ENCODE measurements at regions not wholly inside any gene's neighbourhood (a gene's known extent, or its start where the extent isn't known, plus 50 kb on each side); places are given as distances from the start of the nearest gene placed in this dataset.

DNA sequence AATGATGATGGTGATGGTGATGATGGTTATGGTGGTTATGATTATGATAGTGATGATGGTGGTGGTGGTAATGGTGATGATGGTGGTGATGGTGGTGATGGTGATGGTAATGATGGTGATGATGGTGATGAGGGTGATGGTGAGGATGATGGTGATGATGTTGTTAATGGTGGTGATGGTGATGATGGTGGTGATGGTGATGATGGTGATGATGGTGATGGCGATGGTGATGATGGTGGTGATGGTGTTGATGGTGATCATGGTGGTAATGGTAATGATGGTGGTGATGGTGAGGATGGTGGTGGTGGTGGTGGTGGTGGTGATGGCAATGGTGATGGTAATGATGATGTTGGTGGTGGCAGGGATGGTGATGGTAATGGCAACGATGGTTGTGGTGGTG lies 1222.5 kb downstream of the BRD1 start:
- H3K4me1 ChIP-seq, result no peaks in the 10 kb centered on the region
- peaks cover 0 to 25% (median 0%) of the 10 kb centered on the region in 8 donors for H3K9me3 ChIP-seq
- H3K36me3 ChIP-seq, result no peaks in the 10 kb centered on the region
- H3K4me3 ChIP-seq, result no peak overlapping the region
- no peaks in the 10 kb centered on the region for H3K27me3 ChIP-seq (replicated peaks in 1 of 7)
- WGBS, 5 donors, result 86 to 95% (median 89%) methylated on average over 2 of the region's 2 CpGs
- DNase-seq, result no peak
- TF ChIP-seq POLR2AphosphoS5 (IDR thresholded peaks at IDR 0.05) (no peak), POLR2A (IDR thresholded peaks at IDR 0.05) (no peak), CTCF (IDR thresholded peaks at IDR 0.05 in 8 of 11, conservative IDR thresholded peaks at IDR 0.05 in 3 of 11) (no peak)
- H3K27ac ChIP-seq, result no peak overlapping the region
- intact Hi-C loops (cut with DNase I; ENCODE audit: low total_unique reads), result no loop called here

- peaks cover 0 to 30% (median 5%) of the 10 kb centered on the region in 8 donors for H3K9me3 ChIP-seq
- no peak overlapping the region for H3K4me3 ChIP-seq
- TF ChIP-seq CTCF (IDR thresholded peaks at IDR 0.05 in 8 of 11, conservative IDR thresholded peaks at IDR 0.05 in 3 of 11) (no peak), POLR2A (IDR thresholded peaks at IDR 0.05) (no peak), POLR2AphosphoS5 (IDR thresholded peaks at IDR 0.05) (no peak)
- H3K27ac ChIP-seq, result no peak overlapping the region
- 87 to 93% (median 89%) methylated on average over 14 to 18 of the region's 18 CpGs for WGBS, 5 donors
- no peak for DNase-seq
- H3K36me3 ChIP-seq, result no peaks in the 10 kb centered on the region
- no peaks in the 10 kb centered on the region for H3K27me3 ChIP-seq (replicated peaks in 1 of 7)
- H3K4me1 ChIP-seq, result no peaks in the 10 kb centered on the region
- intact Hi-C loops (cut with DNase I; ENCODE audit: low total_unique reads), result no loop called here
Measured at GRCh38 chr22:48603621-48604320, 1223.9 kb downstream of the BRD1 start.

GRCh38 chr22:48602805-48603518 lies 1224.7 kb downstream of the BRD1 start:
- Histone ChIP-seq H3K4me1 (no peaks in the 10 kb centered on the region), H3K27ac (no peak overlapping the region), H3K27me3 (replicated peaks in 1 of 7) (no peaks in the 10 kb centered on the region), H3K36me3 (no peaks in the 10 kb centered on the region), H3K4me3 (no peak overlapping the region), H3K9me3 (peaks cover 0 to 38% (median 13%) of the 10 kb centered on the region in 8 donors)
- TF ChIP-seq CTCF (IDR thresholded peaks at IDR 0.05 in 8 of 11, conservative IDR thresholded peaks at IDR 0.05 in 3 of 11), result no peak
- no peak for TF ChIP-seq POLR2A (IDR thresholded peaks at IDR 0.05)
- no peak for TF ChIP-seq POLR2AphosphoS5 (IDR thresholded peaks at IDR 0.05)
- no peak for DNase-seq
- WGBS, 5 donors, result 82 to 95% (median 90%) methylated on average over 6 to 26 of the region's 26 CpGs
- intact Hi-C loops (cut with DNase I; ENCODE audit: low total_unique reads), result no loop called here

- Histone ChIP-seq H3K27me3 (replicated peaks in 1 of 7) (no peaks in the 10 kb centered on the region), H3K9me3 (peaks cover 0 to 30% (median 14%) of the 10 kb centered on the region in 8 donors), H3K36me3 (no peaks in the 10 kb centered on the region), H3K27ac (no peak overlapping the region), H3K4me1 (no peaks in the 10 kb centered on the region), H3K4me3 (no peak overlapping the region)
- no peak for DNase-seq
- WGBS, 5 donors, result 92 to 96% (median 94%) methylated on average over 27 of the region's 27 CpGs
- intact Hi-C loops (cut with DNase I; ENCODE audit: low total_unique reads), result no loop called here
- no peak for TF ChIP-seq POLR2A (IDR thresholded peaks at IDR 0.05)
- no peak for TF ChIP-seq POLR2AphosphoS5 (IDR thresholded peaks at IDR 0.05)
- TF ChIP-seq CTCF (IDR thresholded peaks at IDR 0.05 in 8 of 11, conservative IDR thresholded peaks at IDR 0.05 in 3 of 11), result no peak
Measured at GRCh38 chr22:48600681-48601080, 1227.0 kb downstream of the BRD1 start.

Measured in spleen (tissue), 11 donors.